PC-9 (cell line): ENCODE measurements at regions not wholly inside any gene's neighbourhood (a gene's known extent, or its start where the extent isn't known, plus 50 kb on each side); places are given as distances from the start of the nearest gene placed in this dataset.
"Not testable (repeated sequence)": the region's sequence is repeated elsewhere in the genome, so short reads cannot be mapped to it uniquely, and the experiment has no call there.

Source experiments
- EZH2 ChIP-seq: fragments of 200-600 bp; sonication (generic); IDR thresholded peaks from 2 replicates; pipeline ENCODE4 v1.8.0; 2017; ENCODE audit warnings: antibody characterized with exemption, low read depth
- TF ChIP-seq, protein P1 (sequence below): fragments of 200-600 bp; sonication (generic); conservative IDR thresholded peaks from 2 replicates; pipeline ENCODE4 v1.6.1; 2017; ENCODE audit warnings: mixed run types, antibody characterized with exemption, mild to moderate bottlenecking, moderate library complexity

DNA sequence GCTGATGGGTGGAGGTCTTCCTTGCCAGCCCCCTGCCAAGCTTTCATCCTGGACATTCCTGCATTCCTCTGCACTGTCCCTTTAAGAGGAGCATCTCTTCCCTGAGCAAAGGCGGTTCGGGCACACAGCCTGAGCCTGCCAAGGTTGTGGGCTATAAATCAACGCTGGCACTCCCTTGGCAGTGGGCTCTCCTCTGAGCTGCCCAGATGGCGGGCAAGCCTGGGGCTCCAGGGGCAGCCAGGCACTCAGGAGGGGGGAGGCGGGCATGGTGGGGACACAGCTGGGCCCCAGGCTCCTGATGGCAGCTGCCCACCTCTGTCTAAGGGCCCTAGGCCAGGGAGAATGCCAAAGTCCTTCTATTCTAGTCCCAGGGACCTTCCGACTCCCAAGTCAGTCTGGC is 58.7 kb downstream of the HOXC4 start:
- TF ChIP-seq, protein P1, sequence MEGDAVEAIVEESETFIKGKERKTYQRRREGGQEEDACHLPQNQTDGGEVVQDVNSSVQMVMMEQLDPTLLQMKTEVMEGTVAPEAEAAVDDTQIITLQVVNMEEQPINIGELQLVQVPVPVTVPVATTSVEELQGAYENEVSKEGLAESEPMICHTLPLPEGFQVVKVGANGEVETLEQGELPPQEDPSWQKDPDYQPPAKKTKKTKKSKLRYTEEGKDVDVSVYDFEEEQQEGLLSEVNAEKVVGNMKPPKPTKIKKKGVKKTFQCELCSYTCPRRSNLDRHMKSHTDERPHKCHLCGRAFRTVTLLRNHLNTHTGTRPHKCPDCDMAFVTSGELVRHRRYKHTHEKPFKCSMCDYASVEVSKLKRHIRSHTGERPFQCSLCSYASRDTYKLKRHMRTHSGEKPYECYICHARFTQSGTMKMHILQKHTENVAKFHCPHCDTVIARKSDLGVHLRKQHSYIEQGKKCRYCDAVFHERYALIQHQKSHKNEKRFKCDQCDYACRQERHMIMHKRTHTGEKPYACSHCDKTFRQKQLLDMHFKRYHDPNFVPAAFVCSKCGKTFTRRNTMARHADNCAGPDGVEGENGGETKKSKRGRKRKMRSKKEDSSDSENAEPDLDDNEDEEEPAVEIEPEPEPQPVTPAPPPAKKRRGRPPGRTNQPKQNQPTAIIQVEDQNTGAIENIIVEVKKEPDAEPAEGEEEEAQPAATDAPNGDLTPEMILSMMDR, result not testable (repeated sequence)
- not testable (repeated sequence) for TF ChIP-seq EZH2
